B cell (primary cell): ENCODE measurements at regions not wholly inside any gene's neighbourhood (a gene's known extent, or its start where the extent isn't known, plus 50 kb on each side); places are given as distances from the start of the nearest gene placed in this dataset.

Source experiments
- EZH2 ChIP-seq: IDR thresholded peaks from 2 replicates; pipeline ENCODE4 v1.6.1; 2012; ENCODE audit warnings: borderline replicate concordance, low read depth, mild to moderate bottlenecking, moderate library complexity, low read length; ENCODE audit not compliant: insufficient read depth, poor library complexity, severe bottlenecking
- TF ChIP-seq, protein P1 (sequence below): fragments of 200-600 bp; IDR thresholded peaks from one replicate; pipeline ENCODE4 v1.8.0; 2022; ENCODE audit warnings: antibody characterized with exemption, mild to moderate bottlenecking

DNA sequence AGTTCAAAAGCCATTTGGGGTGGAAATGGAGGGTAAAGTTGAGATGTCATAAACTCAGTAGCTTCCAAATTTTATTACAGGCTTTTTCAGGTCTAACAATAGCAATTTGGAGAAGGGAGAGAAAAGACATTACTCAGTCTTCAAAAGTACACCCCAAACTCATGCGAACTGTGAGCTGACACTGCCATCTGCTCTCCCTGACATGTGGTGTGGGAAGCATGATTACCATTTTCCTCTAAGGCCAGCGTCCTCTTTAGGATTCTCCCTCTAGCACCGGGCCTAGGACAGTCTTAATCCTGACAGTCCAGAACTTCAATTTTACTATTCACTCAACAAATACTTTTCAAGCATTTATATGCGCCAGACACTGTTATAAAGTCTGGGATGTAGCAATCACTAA is 536.0 kb upstream of the JARID2 start:
- TF ChIP-seq, protein P1, sequence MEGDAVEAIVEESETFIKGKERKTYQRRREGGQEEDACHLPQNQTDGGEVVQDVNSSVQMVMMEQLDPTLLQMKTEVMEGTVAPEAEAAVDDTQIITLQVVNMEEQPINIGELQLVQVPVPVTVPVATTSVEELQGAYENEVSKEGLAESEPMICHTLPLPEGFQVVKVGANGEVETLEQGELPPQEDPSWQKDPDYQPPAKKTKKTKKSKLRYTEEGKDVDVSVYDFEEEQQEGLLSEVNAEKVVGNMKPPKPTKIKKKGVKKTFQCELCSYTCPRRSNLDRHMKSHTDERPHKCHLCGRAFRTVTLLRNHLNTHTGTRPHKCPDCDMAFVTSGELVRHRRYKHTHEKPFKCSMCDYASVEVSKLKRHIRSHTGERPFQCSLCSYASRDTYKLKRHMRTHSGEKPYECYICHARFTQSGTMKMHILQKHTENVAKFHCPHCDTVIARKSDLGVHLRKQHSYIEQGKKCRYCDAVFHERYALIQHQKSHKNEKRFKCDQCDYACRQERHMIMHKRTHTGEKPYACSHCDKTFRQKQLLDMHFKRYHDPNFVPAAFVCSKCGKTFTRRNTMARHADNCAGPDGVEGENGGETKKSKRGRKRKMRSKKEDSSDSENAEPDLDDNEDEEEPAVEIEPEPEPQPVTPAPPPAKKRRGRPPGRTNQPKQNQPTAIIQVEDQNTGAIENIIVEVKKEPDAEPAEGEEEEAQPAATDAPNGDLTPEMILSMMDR: no peak
- no peak for TF ChIP-seq EZH2
